ENCODE measurements at regions not wholly inside any gene's neighbourhood (a gene's known extent, or its start where the extent isn't known, plus 50 kb on each side); places are given as distances from the start of the nearest gene placed in this dataset.

- no peak overlapping the region for H3K4me3 Mint-ChIP-seq
- no peak for ATAC-seq
- ChIA-PET CTCF (no interaction called here), POLR2A (no interaction called here)
- no peak overlapping the region for H3K27ac Mint-ChIP-seq
- no peaks in the 10 kb centered on the region for H3K36me3 Mint-ChIP-seq
- H3K4me1 Mint-ChIP-seq = peaks cover 42% of the 10 kb centered on the region
- no peak for DNase-seq (ENCODE audit: low spot score)
- H3K27me3 Mint-ChIP-seq (ENCODE audit: low read depth) = no peaks in the 10 kb centered on the region
- no peak for TF ChIP-seq ZNF219 (CRISPR knock-in tag; IDR thresholded peaks at IDR 0.05; ENCODE audit: borderline replicate concordance)
- H3K9me3 Mint-ChIP-seq = 0 out of 2 replicates have a peak, but pooled peaks cover 3% of the 10 kb centered on the region
Observed at GRCh38 chr13:108030769-108031168, 184.6 kb downstream of the LIG4 start.

- no peak overlapping the region for H3K4me3 Mint-ChIP-seq
Observed at GRCh38 chr13:108026680-108027410, 188.5 kb downstream of the LIG4 start.

GRCh38 chr13:108020027-108020426, 195.3 kb downstream of the LIG4 start:
- DNase-seq (ENCODE audit: low spot score) (no peak), ATAC-seq (no peak)
- Mint-ChIP-seq H3K36me3 (peaks cover 28% of the 10 kb centered on the region), H3K9me3 (peaks cover 48% of the 10 kb centered on the region), H3K27me3 (ENCODE audit: low read depth) (no peaks in the 10 kb centered on the region; the same call in 1 of the 2 replicates), H3K27ac (no peak overlapping the region), H3K4me1 (no peaks in the 10 kb centered on the region), H3K4me3 (no peak overlapping the region)
- TF ChIP-seq RELA (CRISPR knock-in tag; IDR thresholded peaks at IDR 0.05; ENCODE audit: borderline replicate concordance) (no peak), E2F4 (CRISPR knock-in tag; IDR thresholded peaks at IDR 0.05; ENCODE audit: borderline replicate concordance, low read depth) (no peak), E2F1 (CRISPR knock-in tag; IDR thresholded peaks at IDR 0.05) (no peak), HMGXB4 (CRISPR knock-in tag; IDR thresholded peaks at IDR 0.05) (no peak)
- ChIA-PET POLR2A (no interaction called here), CTCF (no interaction called here)

More at GRCh38 chr13:108026680-108027410, 188.5 kb downstream of the LIG4 start:
- H3K27ac Mint-ChIP-seq = 0 out of 2 replicates have a peak overlapping the region, but pooled peaks have one; percentile 30
- DNase-seq (ENCODE audit: low spot score) (no peak), ATAC-seq (no peak)
- TF ChIP-seq GRHL2 (CRISPR knock-in tag; IDR thresholded peaks at IDR 0.05; ENCODE audit: insufficient replicate concordance, severe bottlenecking) = no peak
- TF ChIP-seq ZNF281 (CRISPR knock-in tag; IDR thresholded peaks at IDR 0.05) = no peak
- TF ChIP-seq TCF7 (CRISPR knock-in tag; IDR thresholded peaks at IDR 0.05; ENCODE audit: low read depth) = no peak
- TF ChIP-seq HMGA2 (CRISPR knock-in tag; IDR thresholded peaks at IDR 0.05) = no peak
- no peak for TF ChIP-seq OVOL2 (CRISPR knock-in tag; IDR thresholded peaks at IDR 0.05; ENCODE audit: borderline replicate concordance)
- no peak for TF ChIP-seq NFATC4 (CRISPR knock-in tag; IDR thresholded peaks at IDR 0.05)
- no peak for TF ChIP-seq ZNF232 (CRISPR knock-in tag; IDR thresholded peaks at IDR 0.05)
- no peak for TF ChIP-seq ZBTB43 (CRISPR knock-in tag; IDR thresholded peaks at IDR 0.05)
- no peak for TF ChIP-seq E2F4 (CRISPR knock-in tag; IDR thresholded peaks at IDR 0.05; ENCODE audit: borderline replicate concordance, low read depth)
- TF ChIP-seq MXD4 (CRISPR knock-in tag; IDR thresholded peaks at IDR 0.05; ENCODE audit: borderline replicate concordance) = no peak
- no peak for TF ChIP-seq IRF2 (CRISPR knock-in tag; IDR thresholded peaks at IDR 0.05; ENCODE audit: borderline replicate concordance, low read depth)
- no peak for TF ChIP-seq ZNF416 (CRISPR knock-in tag; IDR thresholded peaks at IDR 0.05)
- no peaks in the 10 kb centered on the region for H3K27me3 Mint-ChIP-seq (ENCODE audit: low read depth)
- POLR2A ChIA-PET = interaction anchor here (0.6 kb wide), 1 partner anchor 688 kb away, joined by 4 read pairs; no protein-coding TSS in a partner anchor
- peaks cover 7% of the 10 kb centered on the region for H3K9me3 Mint-ChIP-seq
- H3K4me1 Mint-ChIP-seq = peaks cover 27% of the 10 kb centered on the region
- H3K36me3 Mint-ChIP-seq = no peaks in the 10 kb centered on the region
- CTCF ChIA-PET = interaction anchor here (0.6 kb wide), 1 partner anchor 81 kb away, joined by 3 read pairs; no protein-coding TSS in a partner anchor
